ENCODE measurements at regions not wholly inside any gene's neighbourhood (a gene's known extent, or its start where the extent isn't known, plus 50 kb on each side); places are given as distances from the start of the nearest gene placed in this dataset.

DNA sequence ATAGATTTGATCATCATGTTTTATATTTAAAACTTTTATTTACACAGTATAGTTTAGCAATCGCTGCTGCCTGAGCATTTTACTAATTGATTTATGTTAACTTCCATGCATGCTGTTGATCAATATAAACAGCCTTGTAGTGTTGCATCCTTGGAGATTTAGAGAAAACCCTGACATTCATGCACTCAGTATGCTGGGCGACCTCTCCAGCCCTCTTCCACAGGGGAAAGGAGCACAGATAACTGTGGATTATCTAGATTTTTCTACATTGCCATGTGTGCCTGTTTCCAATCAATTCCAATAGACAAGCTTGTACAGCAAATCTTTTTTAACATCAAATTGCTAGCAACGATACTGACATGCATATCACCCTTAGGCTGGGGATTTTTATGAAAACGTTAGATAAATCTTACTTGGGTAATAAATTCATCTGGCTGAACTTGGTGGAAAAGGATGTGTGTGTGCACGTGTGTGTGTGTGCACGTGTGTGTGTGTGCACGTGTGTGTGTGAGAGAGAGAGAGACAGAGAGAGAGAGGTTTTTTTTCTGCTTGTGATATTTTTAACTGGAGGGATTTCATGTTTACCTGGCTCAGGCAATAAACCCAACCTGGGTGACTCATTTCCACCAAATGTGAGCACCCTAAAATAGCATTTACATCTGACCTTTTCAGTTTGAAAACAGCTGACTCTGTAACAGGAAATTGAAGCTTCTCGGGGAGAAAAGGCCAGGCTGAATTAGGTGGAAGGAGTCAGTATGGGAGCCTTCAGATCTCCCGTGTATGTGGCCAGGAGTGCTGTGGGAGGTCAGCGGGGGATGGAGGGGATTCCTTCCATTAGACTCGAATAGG lies 339.8 kb downstream of the PRDM2 start:
- TF ChIP-seq POLR2AphosphoS5 (IDR thresholded peaks at IDR 0.05) (no peak), EP300 (IDR thresholded peaks at IDR 0.05) (no peak), POLR2A (IDR thresholded peaks at IDR 0.05; ENCODE audit: low read depth) (no peak)
